Choroid plexus epithelial cell (primary cell): ENCODE measurements at regions not wholly inside any gene's neighbourhood (a gene's known extent, or its start where the extent isn't known, plus 50 kb on each side); places are given as distances from the start of the nearest gene placed in this dataset.

ENCODE experiments used
- DNase-seq: peaks from one replicate; pipeline ENCODE4 v3.0.0-alpha.2; 2010; ENCODE audit warnings: low read depth
- H3K4me3 ChIP-seq: 2 replicates; pipeline ENCODE4 v1.5.1; 2011; ENCODE audit warnings: low read depth, mild to moderate bottlenecking, control low read depth, low read length, moderate library complexity
- TF ChIP-seq, protein P1 (sequence below): conservative IDR thresholded peaks from 2 replicates; pipeline ENCODE4 v1.5.1; 2011; ENCODE audit warnings: low read depth, mild to moderate bottlenecking, control low read depth, inconsistent platforms, low read length, moderate library complexity

DNA sequence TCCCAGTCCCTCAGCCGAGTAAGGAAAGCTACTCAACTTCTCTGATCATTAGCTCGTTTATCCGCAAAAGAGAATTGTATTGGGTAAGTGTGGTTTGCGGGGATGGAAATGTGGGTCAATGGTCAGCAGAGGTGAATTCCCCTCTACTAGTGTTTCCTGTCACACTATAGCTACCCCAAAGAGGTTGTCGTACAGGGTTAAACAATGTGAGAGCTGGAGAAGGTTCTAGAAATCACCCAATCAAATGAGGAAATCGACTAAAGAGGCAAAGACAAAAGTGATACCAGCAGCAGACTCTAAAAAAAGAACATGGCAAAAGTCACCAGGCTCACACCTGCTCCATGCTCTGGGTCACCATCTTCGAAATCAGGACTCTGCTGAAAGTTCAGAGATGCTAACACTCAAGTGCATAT, 144.7 kb upstream of the ITGA4 start:
- DNase-seq = no peak

DNA sequence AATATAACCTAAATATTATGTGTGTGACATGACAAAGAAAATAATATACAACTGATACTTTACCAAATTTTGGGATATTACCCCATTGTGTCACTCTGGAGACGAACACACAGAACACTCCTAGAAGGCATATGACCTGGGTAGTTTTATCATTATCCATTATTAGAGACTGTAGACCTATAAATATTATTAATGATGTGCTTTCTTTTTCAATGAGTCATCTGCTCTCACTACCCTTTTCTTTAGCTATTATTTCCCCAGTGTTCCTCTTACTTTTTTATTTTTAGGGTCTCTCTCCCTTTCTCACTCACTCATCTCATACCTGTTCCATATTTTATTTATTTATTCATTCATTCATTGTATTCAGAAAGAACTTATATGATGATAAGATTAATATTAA, 143.3 kb upstream of the ITGA4 start:
- DNase-seq = no peak
- TF ChIP-seq, protein P1, sequence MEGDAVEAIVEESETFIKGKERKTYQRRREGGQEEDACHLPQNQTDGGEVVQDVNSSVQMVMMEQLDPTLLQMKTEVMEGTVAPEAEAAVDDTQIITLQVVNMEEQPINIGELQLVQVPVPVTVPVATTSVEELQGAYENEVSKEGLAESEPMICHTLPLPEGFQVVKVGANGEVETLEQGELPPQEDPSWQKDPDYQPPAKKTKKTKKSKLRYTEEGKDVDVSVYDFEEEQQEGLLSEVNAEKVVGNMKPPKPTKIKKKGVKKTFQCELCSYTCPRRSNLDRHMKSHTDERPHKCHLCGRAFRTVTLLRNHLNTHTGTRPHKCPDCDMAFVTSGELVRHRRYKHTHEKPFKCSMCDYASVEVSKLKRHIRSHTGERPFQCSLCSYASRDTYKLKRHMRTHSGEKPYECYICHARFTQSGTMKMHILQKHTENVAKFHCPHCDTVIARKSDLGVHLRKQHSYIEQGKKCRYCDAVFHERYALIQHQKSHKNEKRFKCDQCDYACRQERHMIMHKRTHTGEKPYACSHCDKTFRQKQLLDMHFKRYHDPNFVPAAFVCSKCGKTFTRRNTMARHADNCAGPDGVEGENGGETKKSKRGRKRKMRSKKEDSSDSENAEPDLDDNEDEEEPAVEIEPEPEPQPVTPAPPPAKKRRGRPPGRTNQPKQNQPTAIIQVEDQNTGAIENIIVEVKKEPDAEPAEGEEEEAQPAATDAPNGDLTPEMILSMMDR = no peak
- no peak overlapping the region for H3K4me3 ChIP-seq

More for the DNA sequence above, 144.7 kb upstream of the ITGA4 start:
- H3K4me3 ChIP-seq = no peak overlapping the region
- TF ChIP-seq, protein P1 = no peak

DNA sequence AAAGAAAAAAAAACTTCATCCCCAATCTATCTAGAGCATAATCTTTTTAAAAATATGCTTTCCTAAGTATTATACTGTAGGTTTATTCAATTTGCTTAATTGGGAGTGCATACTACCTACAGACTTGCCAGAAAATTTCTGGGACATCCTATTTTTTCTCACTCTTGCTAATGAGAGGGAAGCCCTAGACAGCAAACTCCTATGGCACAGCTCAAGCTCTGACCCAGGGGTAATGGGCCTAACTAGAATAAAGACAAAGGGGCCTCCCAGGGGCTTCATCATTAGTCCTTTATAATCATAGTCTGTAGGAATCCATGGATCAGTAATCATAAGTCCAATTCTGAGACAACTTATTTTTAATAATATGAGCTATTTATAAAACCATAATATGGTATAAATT, 142.6 kb upstream of the ITGA4 start:
- TF ChIP-seq, protein P1 = no peak
- no peak for DNase-seq
- no peak overlapping the region for H3K4me3 ChIP-seq

DNA sequence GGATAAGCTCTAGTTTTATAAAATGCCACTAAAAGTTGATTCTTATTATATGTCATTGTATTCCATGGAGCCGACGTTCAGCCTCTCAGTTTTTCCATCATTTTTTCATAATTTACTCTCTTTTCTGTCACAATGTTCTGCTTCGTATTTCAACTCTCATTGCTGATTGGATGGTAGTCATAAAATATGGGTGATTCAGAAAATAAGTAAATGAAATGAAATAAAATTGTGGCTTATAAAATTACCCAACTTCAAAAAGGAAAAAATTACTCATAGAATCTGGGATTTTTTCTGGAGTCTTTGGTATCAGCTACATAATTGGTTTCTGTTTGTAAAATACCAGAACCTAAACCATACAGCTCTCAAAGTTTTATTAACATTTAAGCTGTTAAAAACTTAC, 139.7 kb upstream of the ITGA4 start:
- DNase-seq = no peak
- TF ChIP-seq, protein P1 = no peak
- no peak overlapping the region for H3K4me3 ChIP-seq

DNA sequence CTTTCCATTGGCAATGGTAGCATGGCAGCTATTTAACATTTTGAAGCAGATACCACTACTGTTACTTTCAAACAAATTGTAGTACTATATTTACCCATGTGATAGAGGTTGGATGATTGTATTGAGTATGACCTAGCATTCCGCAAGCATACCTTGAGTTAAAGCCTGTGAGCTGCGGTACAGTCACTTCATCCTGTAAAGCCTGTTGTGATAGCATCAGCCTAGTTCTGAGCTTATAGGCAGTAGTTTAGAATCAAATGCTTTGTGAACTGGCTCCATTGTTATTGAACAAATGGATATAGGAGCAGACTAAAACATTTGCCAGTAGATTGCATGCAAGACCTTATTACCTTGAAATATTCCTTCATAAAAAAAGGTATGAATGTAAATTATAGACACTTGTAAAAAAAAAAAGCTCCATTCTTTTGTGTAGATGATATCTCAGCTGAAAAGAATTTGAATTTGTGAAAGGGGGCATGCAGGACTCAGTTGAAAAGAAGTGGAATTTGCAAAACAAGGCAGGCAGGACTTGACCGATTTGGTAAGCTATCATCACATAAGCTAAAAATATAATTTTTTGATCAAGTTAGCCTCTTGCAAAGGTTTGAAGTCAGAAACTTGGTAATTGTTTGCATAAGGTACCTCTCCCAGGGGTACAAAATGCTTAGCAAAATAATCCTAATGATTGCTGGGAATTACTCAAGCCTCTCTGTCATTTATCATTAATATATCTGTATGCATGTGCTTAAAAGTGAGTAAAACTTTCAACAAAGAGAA, 138.5 kb upstream of the ITGA4 start:
- no peak for DNase-seq
- H3K4me3 ChIP-seq = no peak overlapping the region
- TF ChIP-seq, protein P1 = no peak

DNA sequence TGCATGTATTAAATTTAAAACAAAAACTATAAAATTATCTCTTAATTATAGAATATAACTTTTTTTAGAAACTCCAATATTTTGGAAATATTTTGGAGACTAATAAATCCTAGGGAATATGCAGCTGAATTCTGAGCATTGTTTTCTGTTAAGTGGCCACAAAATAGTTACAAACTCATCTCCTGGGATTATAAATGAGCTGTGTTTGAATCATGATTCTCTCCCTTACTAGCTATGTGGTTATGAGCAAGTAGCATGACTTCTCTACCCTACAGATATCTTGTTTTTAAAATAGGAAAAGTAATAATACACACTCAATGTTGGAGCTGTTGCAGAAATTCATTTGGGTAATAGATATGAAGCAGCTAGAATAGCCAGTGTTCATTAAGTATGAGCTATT, 137.9 kb upstream of the ITGA4 start:
- H3K4me3 ChIP-seq = no peak overlapping the region
- TF ChIP-seq, protein P1 = no peak
- DNase-seq = no peak

DNA sequence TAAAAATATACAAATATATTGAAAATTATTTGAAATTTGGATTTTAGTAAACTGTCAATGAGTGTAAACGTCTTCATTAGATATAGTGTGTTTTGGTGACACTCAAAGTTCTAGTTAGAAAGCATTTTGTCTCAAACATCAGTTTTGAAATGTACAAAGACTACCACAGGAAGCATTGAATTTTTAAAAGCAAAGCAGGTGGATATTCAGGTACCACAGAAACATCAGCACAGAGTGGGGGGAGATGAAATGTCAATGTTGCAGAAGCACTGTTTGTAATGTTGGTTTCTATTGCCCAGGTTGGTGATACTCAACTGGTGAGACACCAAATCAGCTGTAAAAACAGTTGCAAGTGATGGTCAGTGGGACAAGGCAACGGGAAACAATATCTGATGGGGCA, 136.5 kb upstream of the ITGA4 start:
- no peak overlapping the region for H3K4me3 ChIP-seq
- DNase-seq = no peak
- TF ChIP-seq, protein P1 = no peak
